H9 (cell line): ENCODE measurements at regions not wholly inside any gene's neighbourhood (a gene's known extent, or its start where the extent isn't known, plus 50 kb on each side); places are given as distances from the start of the nearest gene placed in this dataset.

Experiments
- DNase-seq: peaks from one replicate; pipeline ENCODE4 v3.0.0-alpha.2; 2017
- H2AFZ ChIP-seq: one replicate; pipeline ENCODE4 v1.6.1; 2013; ENCODE audit warnings: mild to moderate bottlenecking, low read length, control low read depth, moderate library complexity
- H2AK5ac ChIP-seq: 2 replicates; pipeline ENCODE4 v1.6.1; 2013; ENCODE audit warnings: low read length, control low read depth, mixed read lengths; ENCODE audit not compliant: insufficient read length
- H2BK120ac ChIP-seq: one replicate; pipeline ENCODE4 v1.6.1; 2013; ENCODE audit warnings: low read depth, mild to moderate bottlenecking, low read length, control low read depth, inconsistent platforms; ENCODE audit not compliant: poor library complexity, severe bottlenecking
- H2BK12ac ChIP-seq: 2 replicates; pipeline ENCODE4 v1.6.1; 2013; ENCODE audit warnings: low read length, control low read depth, mixed read lengths, low read depth; ENCODE audit not compliant: insufficient read length
- H2BK15ac ChIP-seq: 2 replicates; pipeline ENCODE4 v1.6.1; 2013; ENCODE audit warnings: low read depth, low read length, control low read depth
- H2BK20ac ChIP-seq: one replicate; pipeline ENCODE4 v1.6.1; 2013; ENCODE audit warnings: low read depth, mild to moderate bottlenecking, low read length, control low read depth, inconsistent platforms; ENCODE audit not compliant: poor library complexity, severe bottlenecking
- H2BK5ac ChIP-seq: 2 replicates; pipeline ENCODE4 v1.6.1; 2013; ENCODE audit warnings: low read length, control low read depth, mixed read lengths; ENCODE audit not compliant: insufficient read length
- H3K14ac ChIP-seq: 2 replicates; pipeline ENCODE4 v1.6.1; 2013; ENCODE audit warnings: low read length, control low read depth; ENCODE audit not compliant: insufficient read depth
- H3K18ac ChIP-seq: 2 replicates; pipeline ENCODE4 v1.6.1; 2013; ENCODE audit warnings: low read depth, mild to moderate bottlenecking, mixed read lengths, low read length, control low read depth; ENCODE audit not compliant: insufficient read length
- H3K23ac ChIP-seq: 2 replicates; pipeline ENCODE4 v1.6.1; 2013; ENCODE audit warnings: low read length, control low read depth, mixed read lengths, low read depth; ENCODE audit not compliant: insufficient read length
- H3K23me2 ChIP-seq: 2 replicates; pipeline ENCODE4 v1.6.1; 2013; ENCODE audit warnings: low read depth, mild to moderate bottlenecking, mixed read lengths, low read length, control low read depth; ENCODE audit not compliant: insufficient read length, poor library complexity, severe bottlenecking
- H3K27ac ChIP-seq: 2 replicates; pipeline ENCODE4 v1.5.1; 2013; ENCODE audit warnings: low read length, control low read depth, mixed read lengths, low read depth; ENCODE audit not compliant: insufficient read length
- H3K27me3 ChIP-seq: 2 replicates; pipeline ENCODE4 v1.6.1; 2013; ENCODE audit warnings: low read length, control low read depth, inconsistent platforms; ENCODE audit not compliant: insufficient read depth
- H3K4ac ChIP-seq: 2 replicates; pipeline ENCODE4 v1.6.1; 2013; ENCODE audit warnings: low read depth, mild to moderate bottlenecking, control low read depth, inconsistent platforms, low read length, moderate library complexity
- H3K4me1 ChIP-seq: 2 replicates; pipeline ENCODE4 v1.6.1; 2013; ENCODE audit warnings: low read length, control low read depth, inconsistent platforms; ENCODE audit not compliant: insufficient read depth
- H3K4me2 ChIP-seq: 2 replicates; pipeline ENCODE4 v1.6.1; 2013; ENCODE audit warnings: low read length, control low read depth, mixed read lengths; ENCODE audit not compliant: insufficient read length, insufficient read depth
- H3K56ac ChIP-seq: 2 replicates; pipeline ENCODE4 v1.6.1; 2013; ENCODE audit warnings: low read depth, mild to moderate bottlenecking, mixed read lengths, low read length, control low read depth; ENCODE audit not compliant: insufficient read length
- H3K79me1 ChIP-seq: 2 replicates; pipeline ENCODE4 v1.6.1; 2013; ENCODE audit warnings: low read depth, mild to moderate bottlenecking, moderate library complexity, low read length, control low read depth, inconsistent platforms; ENCODE audit not compliant: insufficient read depth, poor library complexity, severe bottlenecking
- H3K79me2 ChIP-seq: 2 replicates; pipeline ENCODE4 v1.6.1; 2013; ENCODE audit warnings: low read length, control low read depth, inconsistent platforms; ENCODE audit not compliant: insufficient read depth
- H3K9ac ChIP-seq: 2 replicates; pipeline ENCODE4 v1.6.1; 2013; ENCODE audit warnings: low read length, control low read depth, mixed read lengths; ENCODE audit not compliant: insufficient read length; ENCODE audit errors: extremely low read depth
- H3K9me3 ChIP-seq: one replicate; pipeline ENCODE4 v1.6.1; 2013; ENCODE audit warnings: low read depth, low read length, inconsistent platforms; ENCODE audit not compliant: control insufficient read depth
- H3T11ph ChIP-seq: one replicate; pipeline ENCODE4 v1.6.1; 2013; ENCODE audit warnings: mild to moderate bottlenecking, low read length, control low read depth, inconsistent platforms
- H4K20me1 ChIP-seq: one replicate; pipeline ENCODE4 v1.6.1; 2013; ENCODE audit not compliant: control insufficient read depth, insufficient read length, insufficient read depth
- H4K5ac ChIP-seq: 2 replicates; pipeline ENCODE4 v1.6.1; 2013; ENCODE audit warnings: low read depth, mild to moderate bottlenecking, mixed read lengths, low read length, control low read depth; ENCODE audit not compliant: insufficient read length
- H4K8ac ChIP-seq: replicated peaks from 2 replicates; pipeline ENCODE4 v1.6.1; 2013; ENCODE audit warnings: low read length, control low read depth, mixed read lengths, low read depth; ENCODE audit not compliant: insufficient read length
- H4K91ac ChIP-seq: 2 replicates; pipeline ENCODE4 v1.6.1; 2013; ENCODE audit warnings: low read depth, mild to moderate bottlenecking, moderate library complexity, mixed read lengths, low read length, control low read depth; ENCODE audit not compliant: insufficient read length
- H3K27ac Mint-ChIP-seq, 3 experiments: 2 replicates in 2 of 3; 3 replicates in 1 of 3; pipeline ENCODE4 v1.8.0; 2020 to 2021; ENCODE audit warnings: mixed read lengths in 3 of 3, mild to moderate bottlenecking in 1 of 3, moderate library complexity in 1 of 3
- H3K27me3 Mint-ChIP-seq: 2 replicates; pipeline ENCODE4 v1.8.0; 2021; ENCODE audit warnings: low read depth, mild to moderate bottlenecking, moderate library complexity, mixed read lengths
- H3K36me3 Mint-ChIP-seq, 3 experiments: 2 replicates in 2 of 3; 3 replicates in 1 of 3; pipeline ENCODE4 v1.8.0; 2020 to 2021; ENCODE audit warnings: low read depth in 3 of 3, mixed read lengths in 3 of 3; ENCODE audit not compliant: insufficient read depth in 1 of 3
- H3K4me1 Mint-ChIP-seq, 2 experiments: 2 replicates each; pipeline ENCODE4 v1.8.0; 2020; ENCODE audit warnings: mixed read lengths in 2 of 2
- H3K4me3 Mint-ChIP-seq, 2 experiments: 2 replicates in 1 of 2; 3 replicates in 1 of 2; pipeline ENCODE4 v1.8.0; 2020 to 2021; ENCODE audit warnings: mild to moderate bottlenecking in 2 of 2, mixed read lengths in 2 of 2, moderate library complexity in 1 of 2
- H3K9me3 Mint-ChIP-seq, 2 experiments: 2 replicates in 1 of 2; 3 replicates in 1 of 2; pipeline ENCODE4 v1.8.0; 2020; ENCODE audit warnings: mild to moderate bottlenecking in 2 of 2, mixed read lengths in 2 of 2, moderate library complexity in 1 of 2
- WGBS: extraction: QIAGEN DNeasy Blood & Tissue Kit; methylation state at CpG from one replicate; pipeline ENCODE4 v1.1.7; 2013; ENCODE audit warnings: missing lambda C conversion rate, low lambda C conversion rate, mixed read lengths; ENCODE audit not compliant: insufficient read length; ENCODE audit errors: extremely low coverage; 5-methylcytosine and 5-hydroxymethylcytosine counted together
- TF ChIP-seq, protein P1 (sequence below): fragments of 200-600 bp; sonication (generic); conservative IDR thresholded peaks from 3 replicates; pipeline ENCODE4 v1.8.0; 2021; ENCODE audit warnings: antibody characterized with exemption, mild to moderate bottlenecking

DNA sequence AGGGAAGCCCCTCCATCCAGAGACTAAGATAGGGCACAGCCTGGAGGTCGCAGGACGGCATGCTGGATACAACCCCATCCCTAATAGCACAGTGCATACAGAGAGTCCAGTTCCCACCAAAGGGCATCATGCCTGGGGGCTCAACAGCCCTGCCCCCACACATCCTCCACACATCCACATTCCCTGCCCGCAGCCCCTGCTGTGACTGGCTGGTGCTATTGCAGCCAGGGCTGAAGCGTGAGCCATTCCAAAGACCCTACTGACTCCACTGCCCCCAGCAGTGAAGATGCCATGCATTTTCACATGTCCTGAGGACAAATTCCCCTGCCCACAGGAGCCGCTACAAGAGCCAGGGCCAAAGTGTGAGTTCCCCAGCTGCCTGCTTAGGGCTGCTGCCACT lies 641.6 kb downstream of the METTL4 start:
- H2AK5ac ChIP-seq = no peak overlapping the region
- no peaks in the 10 kb centered on the region for H3K79me1 ChIP-seq
- no peaks in the 10 kb centered on the region for H3K79me2 ChIP-seq
- no peak overlapping the region for H4K8ac ChIP-seq
- no peak overlapping the region for H3K18ac ChIP-seq
- no peaks in the 10 kb centered on the region for H3K9me3 ChIP-seq
- no peaks in the 10 kb centered on the region for H3K4me1 ChIP-seq
- no peak overlapping the region for H3K4me3 Mint-ChIP-seq
- H3K4ac ChIP-seq = no peak overlapping the region
- H3K9me3 Mint-ChIP-seq = peaks cover 3 to 5% of the 10 kb centered on the region in 2 experiments; a peak in 2 of 5 replicates
- DNase-seq = no peak
- no CpG with 5 or more reads among the region's 5 CpGs for WGBS
- H3K4me1 Mint-ChIP-seq = peaks cover 19% of the 10 kb centered on the region in 2 experiments
- no peak overlapping the region for H3K56ac ChIP-seq
- no peak overlapping the region for H3K27ac ChIP-seq
- H3K23ac ChIP-seq = no peak overlapping the region
- no peak overlapping the region; the same call in 1 of the 2 replicates for H3K14ac ChIP-seq
- H2BK12ac ChIP-seq = no peak overlapping the region
- H4K91ac ChIP-seq = no peak overlapping the region
- TF ChIP-seq, protein P1, sequence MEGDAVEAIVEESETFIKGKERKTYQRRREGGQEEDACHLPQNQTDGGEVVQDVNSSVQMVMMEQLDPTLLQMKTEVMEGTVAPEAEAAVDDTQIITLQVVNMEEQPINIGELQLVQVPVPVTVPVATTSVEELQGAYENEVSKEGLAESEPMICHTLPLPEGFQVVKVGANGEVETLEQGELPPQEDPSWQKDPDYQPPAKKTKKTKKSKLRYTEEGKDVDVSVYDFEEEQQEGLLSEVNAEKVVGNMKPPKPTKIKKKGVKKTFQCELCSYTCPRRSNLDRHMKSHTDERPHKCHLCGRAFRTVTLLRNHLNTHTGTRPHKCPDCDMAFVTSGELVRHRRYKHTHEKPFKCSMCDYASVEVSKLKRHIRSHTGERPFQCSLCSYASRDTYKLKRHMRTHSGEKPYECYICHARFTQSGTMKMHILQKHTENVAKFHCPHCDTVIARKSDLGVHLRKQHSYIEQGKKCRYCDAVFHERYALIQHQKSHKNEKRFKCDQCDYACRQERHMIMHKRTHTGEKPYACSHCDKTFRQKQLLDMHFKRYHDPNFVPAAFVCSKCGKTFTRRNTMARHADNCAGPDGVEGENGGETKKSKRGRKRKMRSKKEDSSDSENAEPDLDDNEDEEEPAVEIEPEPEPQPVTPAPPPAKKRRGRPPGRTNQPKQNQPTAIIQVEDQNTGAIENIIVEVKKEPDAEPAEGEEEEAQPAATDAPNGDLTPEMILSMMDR = no peak
- H2BK15ac ChIP-seq = no peak overlapping the region
- no peak overlapping the region for H2BK5ac ChIP-seq
- H2AFZ ChIP-seq = no peak overlapping the region
- H3K36me3 Mint-ChIP-seq = peaks cover 0 to 4% (median 2%) of the 10 kb centered on the region in 3 experiments; a peak in 4 of 7 replicates
- no peak overlapping the region for H3K4me2 ChIP-seq
- no peak overlapping the region for H3T11ph ChIP-seq
- no peaks in the 10 kb centered on the region for H3K27me3 Mint-ChIP-seq
- H3K9ac ChIP-seq = no peak overlapping the region
- H3K23me2 ChIP-seq = no peaks in the 10 kb centered on the region
- H2BK120ac ChIP-seq = no peak overlapping the region
- no peak overlapping the region for H3K27ac Mint-ChIP-seq
- no peaks in the 10 kb centered on the region for H3K27me3 ChIP-seq
- H2BK20ac ChIP-seq = no peak overlapping the region
- no peak overlapping the region for H4K5ac ChIP-seq
- H4K20me1 ChIP-seq = no peaks in the 10 kb centered on the region
